GM18520 (cell line): ENCODE measurements at regions not wholly inside any gene's neighbourhood (a gene's known extent, or its start where the extent isn't known, plus 50 kb on each side); places are given as distances from the start of the nearest gene placed in this dataset.
"Not testable (repeated sequence)": the region's sequence is repeated elsewhere in the genome, so short reads cannot be mapped to it uniquely, and the experiment has no call there.

Experiments used
- ATAC-seq: cut with Tn5 transposase; IDR thresholded peaks from one replicate; pipeline ENCODE4 v1.9.1; 2021; ENCODE audit not compliant: unreplicated experiment

- ATAC-seq = no peak
Measured at GRCh38 chr4:186813377-186814068, 89.9 kb upstream of the FAT1 start.

- no peak for ATAC-seq
Measured at GRCh38 chr4:186814535-186815070, 90.9 kb upstream of the FAT1 start.

GRCh38 chr4:186819342-186820086 is 95.9 kb upstream of the FAT1 start:
- ATAC-seq = no peak

- no peak for ATAC-seq
Measured at GRCh38 chr4:186820391-186820891, 96.8 kb upstream of the FAT1 start.

GRCh38 chr4:186823989-186824388 is 100.3 kb upstream of the FAT1 start:
- ATAC-seq = no peak

- no peak for ATAC-seq
Measured at GRCh38 chr4:186825069-186825468, 101.4 kb upstream of the FAT1 start.

- ATAC-seq = no peak
Measured at GRCh38 chr4:186826006-186826405, 102.3 kb upstream of the FAT1 start.

GRCh38 chr4:186826846-186827533 is 103.3 kb upstream of the FAT1 start:
- no peak for ATAC-seq

GRCh38 chr4:186827534-186827897 is 103.9 kb upstream of the FAT1 start:
- ATAC-seq = no peak

GRCh38 chr4:186829097-186829496 is 105.4 kb upstream of the FAT1 start:
- no peak for ATAC-seq

GRCh38 chr4:186829740-186830449 is 106.2 kb upstream of the FAT1 start:
- no peak for ATAC-seq

GRCh38 chr4:186831574-186831973 is 107.9 kb upstream of the FAT1 start:
- no peak for ATAC-seq

GRCh38 chr4:186832906-186833305 is 109.2 kb upstream of the FAT1 start:
- no peak for ATAC-seq

GRCh38 chr4:186837463-186837862 is 113.8 kb upstream of the FAT1 start:
- ATAC-seq = not testable (repeated sequence)

- no peak for ATAC-seq
Measured at GRCh38 chr4:186838295-186838694, 114.6 kb upstream of the FAT1 start.

- peak; percentile 90 for ATAC-seq
Measured at GRCh38 chr4:186839122-186840037, 115.7 kb upstream of the FAT1 start.

- no peak for ATAC-seq
Measured at GRCh38 chr4:186840222-186840701, 116.6 kb upstream of the FAT1 start.

- ATAC-seq = no peak
Measured at GRCh38 chr4:186840771-186841301, 117.2 kb upstream of the FAT1 start.

- no peak for ATAC-seq
Measured at GRCh38 chr4:186844059-186844681, 120.5 kb upstream of the FAT1 start.
